H1 (cell line): ENCODE measurements at regions not wholly inside any gene's neighbourhood (a gene's known extent, or its start where the extent isn't known, plus 50 kb on each side); places are given as distances from the start of the nearest gene placed in this dataset.

Experiments
- ATF2 ChIP-seq: IDR thresholded peaks from 2 replicates; pipeline ENCODE4 v1.6.1; 2012; ENCODE audit warnings: low read length, inconsistent platforms
- CREB1 ChIP-seq: IDR thresholded peaks from 2 replicates; pipeline ENCODE4 v1.6.1; 2012; ENCODE audit warnings: inconsistent platforms
- CTCF ChIP-seq, 3 experiments: IDR thresholded peaks; 1 replicate in 2 of 3; 2 replicates in 1 of 3; pipeline versions ENCODE4 v1.5.1 to v1.6.1; 2011; ENCODE audit warnings: low read length in 3 of 3, mild to moderate bottlenecking in 3 of 3, inconsistent platforms in 2 of 3, low read depth in 1 of 3, moderate library complexity in 1 of 3; ENCODE audit not compliant: insufficient read depth in 1 of 3; ENCODE audit errors: control extremely low read depth in 1 of 3
- EGR1 ChIP-seq: IDR thresholded peaks from 2 replicates; pipeline ENCODE4 v1.6.1; 2011; ENCODE audit warnings: low read depth, low read length, borderline replicate concordance
- GABPA ChIP-seq: IDR thresholded peaks from 2 replicates; pipeline ENCODE4 v1.6.1; 2011; ENCODE audit warnings: mild to moderate bottlenecking, low read length, moderate library complexity, borderline replicate concordance; ENCODE audit not compliant: insufficient read depth
- JUN ChIP-seq: IDR thresholded peaks from 2 replicates; pipeline ENCODE4 v1.6.1; 2011; ENCODE audit warnings: low read depth, mild to moderate bottlenecking, improper control_type of control experiment, low read length
- JUND ChIP-seq: IDR thresholded peaks from 2 replicates; pipeline ENCODE4 v1.6.1; 2011; ENCODE audit warnings: mild to moderate bottlenecking, improper control_type of control experiment, low read length
- KDM1A ChIP-seq: fragments of 200-600, 300-600 bp; sonication (generic); IDR thresholded peaks from 2 replicates; pipeline ENCODE4 v1.7.1; 2016; ENCODE audit warnings: mild to moderate bottlenecking, low read length, borderline replicate concordance
- MAX ChIP-seq: IDR thresholded peaks from 2 replicates; pipeline ENCODE4 v1.6.1; 2012; ENCODE audit warnings: inconsistent platforms
- SAP30 ChIP-seq: fragments of 300-600 bp; sonication (generic); IDR thresholded peaks from 2 replicates; pipeline ENCODE4 v1.7.1; 2012; ENCODE audit warnings: low read length, moderate library complexity, mild to moderate bottlenecking, inconsistent platforms; ENCODE audit not compliant: insufficient read depth, insufficient replicate concordance
- SIX5 ChIP-seq: IDR thresholded peaks from 2 replicates; pipeline ENCODE4 v1.6.1; 2011; ENCODE audit warnings: mild to moderate bottlenecking, low read depth, low read length
- TCF12 ChIP-seq: IDR thresholded peaks from 2 replicates; pipeline ENCODE4 v1.6.1; 2011; ENCODE audit warnings: low read depth, mild to moderate bottlenecking, low read length
- YY1 ChIP-seq: IDR thresholded peaks from 2 replicates; pipeline ENCODE4 v1.6.1; 2011; ENCODE audit warnings: low read depth, mild to moderate bottlenecking, low read length

- TF ChIP-seq JUN = no peak
- TF ChIP-seq TCF12 = no peak
- no peak for TF ChIP-seq CTCF (IDR thresholded peaks at IDR 0.05; ENCODE audit: control extremely low read depth in 1 of 3, insufficient read depth in 1 of 3, low read depth in 1 of 3, low read length in 3 of 3)
- TF ChIP-seq SAP30 = no peak
- TF ChIP-seq JUND = no peak
- TF ChIP-seq EGR1 = no peak
- TF ChIP-seq GABPA = no peak
- no peak for TF ChIP-seq SIX5
- TF ChIP-seq KDM1A = no peak
- TF ChIP-seq YY1 = no peak
- TF ChIP-seq CREB1 = no peak
- TF ChIP-seq ATF2 = no peak
- TF ChIP-seq MAX = no peak
These were observed 184.3 kb downstream of the UBE2E3 start for GRCh38 chr2:181164699-181165098.
